ENCODE measurements at regions not wholly inside any gene's neighbourhood (a gene's known extent, or its start where the extent isn't known, plus 50 kb on each side); places are given as distances from the start of the nearest gene placed in this dataset.

DNA sequence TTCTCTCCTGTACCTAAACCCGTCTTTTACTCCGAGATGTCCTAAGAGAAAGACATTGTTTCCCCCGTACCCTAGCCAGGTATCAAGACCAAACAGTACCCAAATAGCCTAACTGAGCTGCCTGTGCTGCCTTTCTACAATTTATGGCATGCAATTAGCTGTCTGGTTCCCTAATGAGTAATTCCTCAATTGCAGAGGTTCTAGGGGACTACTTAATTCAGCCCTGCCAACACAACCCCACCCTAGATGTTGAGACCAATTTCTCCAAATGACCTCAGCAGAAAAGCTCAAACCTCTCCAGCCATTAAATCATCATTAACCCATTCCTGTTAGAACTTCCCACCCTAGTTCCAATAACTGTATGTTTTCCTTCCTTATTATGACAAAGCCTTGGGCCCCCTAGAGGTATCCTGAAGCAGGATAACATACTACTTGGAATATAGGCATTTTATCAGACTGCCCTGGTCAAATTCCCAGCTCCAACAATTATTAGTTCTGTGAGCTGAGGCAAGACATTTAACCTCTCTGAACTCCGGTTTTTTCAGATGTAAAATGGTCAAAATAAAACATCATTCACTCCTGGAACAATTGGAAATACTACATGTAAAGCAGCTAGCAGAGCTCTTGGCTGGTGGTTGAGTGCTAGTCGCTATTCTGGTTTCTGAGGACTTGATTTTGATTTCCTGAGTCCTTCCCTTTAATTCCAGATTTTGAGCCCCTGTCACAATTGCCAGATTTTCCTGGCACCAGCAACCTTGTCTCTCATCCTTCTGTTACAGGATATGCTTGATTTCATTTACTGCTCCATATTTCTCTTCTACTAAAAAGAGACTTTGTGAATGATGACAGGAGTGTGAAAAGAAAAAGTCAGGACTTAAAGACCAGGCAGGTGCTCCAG is 244.6 kb upstream of the TENM3 start:
- no peak for DNase-seq

More for the DNA sequence above, 244.6 kb upstream of the TENM3 start:
- no peak overlapping the region for H4K5ac ChIP-seq (ENCODE audit: low read depth, low read length)
- no peak overlapping the region for H3K14ac ChIP-seq (replicated peaks; ENCODE audit: low read depth, low read length)
- H3K4me2 ChIP-seq (ENCODE audit: low read depth, low read length), result no peak overlapping the region
- no peak overlapping the region for H2AK5ac ChIP-seq (ENCODE audit: low read depth, low read length)
- in situ Hi-C loops (cut with MboI; ENCODE audit: low sequenced_read_pairs) (no loop called here), dilution Hi-C loops (cut with HindIII; ENCODE audit: low sequenced_read_pairs, unreplicated experiment) (no loop called here), intact Hi-C loops (cut with micrococcal nuclease) (no loop called here)
- no peak overlapping the region for H2BK15ac ChIP-seq (ENCODE audit: low read depth, low read length)
- no peaks in the 10 kb centered on the region for H3K9me1 ChIP-seq (ENCODE audit: insufficient read depth, low read length)
- POLR2A ChIA-PET (ENCODE audit: unreplicated experiment), result no interaction called here
- H3K36me3 ChIP-seq (ENCODE audit: control insufficient read depth, insufficient read depth, low read length), result no peaks in the 10 kb centered on the region
- no peak overlapping the region for H3K23ac ChIP-seq (ENCODE audit: low read depth, low read length)
- ATAC-seq (ENCODE audit: low read depth), result no peak
- H2AK9ac ChIP-seq (replicated peaks; ENCODE audit: low read depth, low read length, poor library complexity), result no peak overlapping the region
- no peaks in the 10 kb centered on the region for H3K79me1 ChIP-seq (ENCODE audit: low read depth in 1 of 2, low read length in 2 of 2)
- H3K4me3 ChIP-seq (ENCODE audit: insufficient read depth, low read depth, low read length), result no peak overlapping the region
- no peak overlapping the region for H2BK120ac ChIP-seq (ENCODE audit: low read depth, low read length)
- no peak overlapping the region for H2BK20ac ChIP-seq (ENCODE audit: low read depth, low read length)
- no peak overlapping the region for H2BK5ac ChIP-seq (ENCODE audit: low read depth, low read length, poor library complexity, severe bottlenecking)
- no TSS peak for BruUV-seq (replicated peaks)
- H3K9me3 ChIP-seq (ENCODE audit: control insufficient read depth, insufficient read depth, low read length), result no peaks in the 10 kb centered on the region
- H3K18ac ChIP-seq (ENCODE audit: low read depth, low read length), result no peak overlapping the region
- TF ChIP-seq, protein P1, sequence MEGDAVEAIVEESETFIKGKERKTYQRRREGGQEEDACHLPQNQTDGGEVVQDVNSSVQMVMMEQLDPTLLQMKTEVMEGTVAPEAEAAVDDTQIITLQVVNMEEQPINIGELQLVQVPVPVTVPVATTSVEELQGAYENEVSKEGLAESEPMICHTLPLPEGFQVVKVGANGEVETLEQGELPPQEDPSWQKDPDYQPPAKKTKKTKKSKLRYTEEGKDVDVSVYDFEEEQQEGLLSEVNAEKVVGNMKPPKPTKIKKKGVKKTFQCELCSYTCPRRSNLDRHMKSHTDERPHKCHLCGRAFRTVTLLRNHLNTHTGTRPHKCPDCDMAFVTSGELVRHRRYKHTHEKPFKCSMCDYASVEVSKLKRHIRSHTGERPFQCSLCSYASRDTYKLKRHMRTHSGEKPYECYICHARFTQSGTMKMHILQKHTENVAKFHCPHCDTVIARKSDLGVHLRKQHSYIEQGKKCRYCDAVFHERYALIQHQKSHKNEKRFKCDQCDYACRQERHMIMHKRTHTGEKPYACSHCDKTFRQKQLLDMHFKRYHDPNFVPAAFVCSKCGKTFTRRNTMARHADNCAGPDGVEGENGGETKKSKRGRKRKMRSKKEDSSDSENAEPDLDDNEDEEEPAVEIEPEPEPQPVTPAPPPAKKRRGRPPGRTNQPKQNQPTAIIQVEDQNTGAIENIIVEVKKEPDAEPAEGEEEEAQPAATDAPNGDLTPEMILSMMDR (conservative IDR thresholded peaks at IDR 0.05; ENCODE audit: low read depth, low read length), result 0 out of 2 replicates have a peak, but pooled peaks have one; percentile 17
- TF ChIP-seq RCOR1 (IDR thresholded peaks at IDR 0.05; ENCODE audit: insufficient replicate concordance, low read length), result no peak
- H3K27me3 ChIP-seq (ENCODE audit: control insufficient read depth, insufficient read depth, low read length), result no peaks in the 10 kb centered on the region
- H3K27ac ChIP-seq (ENCODE audit: insufficient read depth, low read length), result no peak overlapping the region
- H3K56ac ChIP-seq (ENCODE audit: extremely low read depth, insufficient read depth, low read length), result no peak overlapping the region
- WGBS, 2 experiments (ENCODE audit: extremely low coverage in 2 of 2, insufficient read length in 1 of 2), result 95% methylated on average over 3 of the region's 5 CpGs; no CpG with 5 or more reads in 1 of the 2 experiments
- H4K20me1 ChIP-seq (ENCODE audit: insufficient read depth, low read length), result no peaks in the 10 kb centered on the region
- H3K9ac ChIP-seq (ENCODE audit: low read depth, low read length), result no peak overlapping the region
- no peak overlapping the region for H2AFZ ChIP-seq (replicated peaks; ENCODE audit: low read length, poor library complexity)
- H4K8ac ChIP-seq (ENCODE audit: low read depth in 2 of 2, low read length in 2 of 2), result no peak overlapping the region
- CTCF ChIA-PET, result interaction anchor here (0.8 to 0.9 kb wide), 2 partner anchors 13 to 24 kb away, joined by 3 to 5 read pairs; no protein-coding TSS in a partner anchor
- no peaks in the 10 kb centered on the region for H3K4me1 ChIP-seq (ENCODE audit: control insufficient read depth, insufficient read depth, low read length)
- no peak overlapping the region for H4K91ac ChIP-seq (ENCODE audit: insufficient read depth, low read depth, low read length)
- H3K4ac ChIP-seq (ENCODE audit: low read depth, low read length), result no peak overlapping the region

All from IMR-90 (cell line).